HS-5 (cell line): ENCODE measurements at regions not wholly inside any gene's neighbourhood (a gene's known extent, or its start where the extent isn't known, plus 50 kb on each side); places are given as distances from the start of the nearest gene placed in this dataset.

Source experiments
- DNase-seq: peaks from one replicate; pipeline ENCODE4 v3.0.0-alpha.2; 2012; ENCODE audit warnings: low read depth

GRCh38 chr1:17904290-17904689 lies 149.2 kb downstream of the ACTL8 start:
- no peak for DNase-seq

DNA sequence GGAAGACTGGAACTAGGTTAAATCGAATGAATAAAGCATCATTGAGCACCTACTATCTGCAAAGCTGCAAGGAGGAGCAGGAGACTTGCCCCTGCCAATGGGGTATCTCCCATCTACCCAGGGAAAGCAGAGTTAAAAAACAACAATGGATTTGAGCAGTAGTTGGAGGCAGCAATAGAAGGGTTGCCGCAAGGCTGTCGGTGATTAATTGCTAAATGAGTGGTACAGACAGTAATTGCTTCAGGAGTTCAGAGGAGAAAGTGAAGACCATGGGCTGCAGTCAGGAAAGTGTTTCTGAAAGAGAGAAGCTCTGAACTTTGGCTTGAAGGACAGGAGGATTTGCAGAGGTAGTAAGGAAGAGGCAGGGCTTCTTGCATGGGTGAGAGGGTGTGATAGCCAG lies 152.9 kb downstream of the ACTL8 start:
- no peak for DNase-seq

DNA sequence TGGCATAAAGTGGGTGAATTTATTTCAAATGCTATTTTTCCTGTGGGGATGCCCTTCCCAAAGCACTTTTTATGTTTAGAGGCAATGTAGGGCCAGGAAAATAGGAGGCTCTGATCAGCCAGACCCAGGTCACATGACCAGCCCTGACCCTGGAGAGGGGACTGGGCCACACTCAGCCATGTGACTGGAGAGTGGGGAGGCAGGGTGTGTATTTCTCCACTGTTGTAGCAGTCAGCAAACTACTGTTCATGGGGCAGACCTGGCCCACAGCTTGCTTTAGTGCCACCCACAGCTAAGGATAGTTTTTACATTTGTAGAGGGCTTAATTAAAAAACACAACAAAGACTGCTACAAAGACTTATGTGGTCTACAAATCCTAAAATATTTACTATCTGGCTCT lies 153.8 kb downstream of the ACTL8 start:
- no peak for DNase-seq

- no peak for DNase-seq
These were observed 154.5 kb downstream of the ACTL8 start for GRCh38 chr1:17909634-17910033.

DNA sequence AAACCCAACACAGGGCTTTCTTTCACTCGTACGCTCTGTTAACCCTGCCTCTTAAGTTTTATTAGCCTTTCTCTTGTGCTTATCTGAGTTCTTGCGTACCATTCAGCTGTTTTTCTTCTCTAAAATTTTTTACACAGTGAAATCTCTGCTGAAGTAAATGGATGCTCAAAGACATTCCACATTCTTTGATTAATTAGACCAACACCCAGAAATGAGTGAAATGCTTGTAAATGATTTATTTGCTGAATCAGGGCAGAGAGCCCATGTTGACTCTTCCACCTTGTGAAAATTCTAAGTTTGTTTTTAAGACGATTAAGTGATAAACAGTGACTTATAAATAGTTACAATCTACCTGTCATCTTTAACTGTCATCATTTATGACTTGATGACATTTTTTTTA lies 156.7 kb downstream of the ACTL8 start:
- no peak for DNase-seq

GRCh38 chr1:17912491-17912890 lies 157.4 kb downstream of the ACTL8 start:
- no peak for DNase-seq

GRCh38 chr1:17913326-17914115 lies 158.4 kb downstream of the ACTL8 start:
- no peak for DNase-seq

GRCh38 chr1:17914131-17914530 lies 159.0 kb downstream of the ACTL8 start:
- no peak for DNase-seq

DNA sequence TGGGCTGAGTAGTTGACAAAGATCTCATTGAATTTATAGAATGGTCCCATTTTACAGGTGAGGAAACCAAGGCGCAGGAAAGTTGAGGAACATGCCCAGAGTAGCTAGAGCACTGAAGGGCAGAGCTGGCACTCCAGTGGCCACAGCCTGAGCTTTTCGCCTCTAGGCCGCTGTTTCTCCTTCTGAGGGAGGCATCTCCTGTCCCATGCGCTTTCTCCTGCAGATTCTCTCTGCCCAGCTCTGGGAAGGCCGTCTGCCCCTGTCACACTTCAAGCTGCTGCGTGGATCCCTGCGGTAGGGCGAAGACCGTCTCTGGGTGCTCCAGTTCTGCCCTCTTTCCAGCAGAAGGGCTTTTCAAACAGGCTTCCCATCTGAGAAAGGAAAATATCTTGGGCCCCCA lies 159.9 kb downstream of the ACTL8 start:
- DNase-seq, result no peak

GRCh38 chr1:17915511-17916197 lies 160.5 kb downstream of the ACTL8 start:
- no peak for DNase-seq

DNA sequence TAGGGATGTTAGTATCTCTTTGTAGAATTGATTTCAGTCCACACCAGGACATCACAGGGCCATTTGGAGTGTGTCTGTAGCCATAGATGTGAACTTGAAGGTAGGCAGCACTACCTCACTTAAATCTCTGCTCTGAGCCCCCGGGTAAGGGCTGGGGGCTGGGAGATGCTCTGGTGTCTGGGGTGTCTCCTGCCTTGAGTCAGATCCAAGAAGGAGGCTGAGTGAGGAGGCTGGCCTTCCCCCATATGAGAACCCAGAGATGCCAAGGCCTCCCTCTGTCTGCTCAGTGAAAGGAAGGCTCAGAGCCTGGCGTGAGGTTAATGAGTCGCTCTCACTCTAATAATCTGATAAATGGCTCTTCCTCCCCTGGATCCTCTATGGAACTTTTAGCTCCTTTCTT lies 161.6 kb downstream of the ACTL8 start:
- no peak for DNase-seq

DNA sequence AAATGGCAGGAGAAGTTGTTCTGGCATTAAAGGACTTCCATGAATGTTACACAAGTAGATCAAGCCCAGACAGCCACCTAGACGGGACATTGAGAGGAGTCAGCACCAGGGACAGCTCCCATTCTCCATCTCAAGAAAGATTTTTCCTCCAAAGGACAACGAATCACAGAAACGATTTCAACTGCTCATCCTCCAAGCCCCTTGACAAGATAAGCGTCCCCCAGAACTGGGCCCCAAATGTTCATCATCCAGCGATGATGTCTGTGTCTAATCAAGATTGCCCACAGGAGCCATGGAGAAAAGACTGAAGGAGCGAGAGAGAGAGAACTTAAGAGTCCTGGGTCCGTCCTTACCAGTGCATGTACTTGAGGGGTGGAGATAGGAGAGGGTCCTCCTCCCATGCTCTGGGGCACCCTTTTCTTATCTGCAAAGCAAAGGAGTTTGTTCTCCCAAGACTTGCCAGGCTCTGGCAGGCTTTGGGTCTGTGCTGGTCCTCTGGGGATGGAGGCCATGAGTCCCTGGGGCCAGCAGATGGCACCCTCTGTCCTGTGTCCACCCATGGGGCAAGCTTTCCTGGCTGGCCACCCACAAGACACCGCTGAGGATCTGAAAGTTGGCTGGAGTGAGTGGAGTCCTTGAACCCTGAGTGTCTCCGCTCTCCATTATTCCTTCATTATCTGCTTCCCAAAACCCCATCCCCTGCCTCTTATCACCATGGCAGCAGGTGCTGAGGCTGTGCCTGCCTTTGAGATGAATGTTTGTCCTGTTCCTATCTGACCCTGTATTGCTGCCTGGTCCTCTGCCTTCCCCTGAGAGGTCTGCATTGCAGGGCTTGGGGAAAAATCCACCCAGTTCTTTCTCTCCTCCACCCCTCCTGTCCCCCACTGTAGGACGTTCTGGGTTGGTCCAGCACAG lies 164.6 kb downstream of the ACTL8 start:
- DNase-seq, result no peak

DNA sequence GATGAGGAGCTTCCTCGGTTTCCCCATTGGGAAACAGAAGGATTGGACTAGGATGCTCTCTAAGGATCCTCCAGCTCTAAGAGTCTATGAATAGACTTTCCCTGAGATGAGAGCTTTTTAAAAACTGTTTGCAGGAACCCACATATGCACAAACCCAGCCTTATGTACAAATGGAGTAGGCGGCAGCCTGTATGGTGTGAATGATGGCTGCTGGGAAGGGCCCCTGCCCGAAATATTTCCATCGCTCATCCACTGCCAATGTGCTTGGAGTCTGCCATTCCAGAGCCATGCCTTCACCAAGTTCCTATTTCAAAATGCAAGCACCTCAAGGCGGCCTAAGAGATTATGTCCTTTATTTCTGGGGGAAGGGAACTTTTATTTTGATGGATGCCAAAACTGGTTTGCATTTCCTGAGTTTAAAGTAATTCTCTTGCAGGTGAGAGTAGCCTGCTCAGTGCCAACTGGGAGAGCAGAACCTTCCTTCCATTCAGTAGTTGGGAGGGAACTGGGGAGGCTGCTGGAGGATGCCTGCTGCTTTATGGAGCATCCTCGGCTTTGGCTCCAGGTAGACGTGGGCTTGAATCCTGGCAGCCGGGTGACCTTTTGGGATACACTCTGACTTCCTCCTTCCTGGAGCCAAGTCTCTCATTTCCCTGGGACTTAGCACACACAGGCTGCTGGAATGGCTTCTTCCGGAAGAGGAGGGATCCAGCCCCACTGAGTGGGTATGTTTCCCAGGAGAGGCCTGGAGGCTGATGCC lies 165.9 kb downstream of the ACTL8 start:
- DNase-seq, result no peak

DNA sequence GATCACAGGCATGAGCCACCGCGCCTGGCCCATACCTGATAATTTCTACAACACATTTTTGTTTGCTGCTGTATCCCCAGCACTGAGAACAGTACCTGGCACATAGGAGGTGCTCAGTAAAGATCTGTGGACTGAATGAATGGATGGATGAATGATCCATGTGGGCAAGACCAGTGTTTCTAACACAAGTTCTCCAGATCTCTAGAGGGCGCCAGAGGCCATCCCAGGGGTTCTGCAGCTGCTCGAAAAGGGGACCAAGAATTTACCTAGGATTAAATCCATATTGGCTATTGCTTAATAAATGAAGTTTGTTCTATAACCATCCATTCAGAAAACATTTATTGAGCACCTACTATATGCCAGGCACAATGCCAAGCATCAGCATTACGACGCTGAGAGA lies 167.7 kb downstream of the ACTL8 start:
- DNase-seq, result no peak

GRCh38 chr1:17923666-17924065 lies 168.5 kb downstream of the ACTL8 start:
- DNase-seq, result no peak

GRCh38 chr1:17924578-17924977 lies 169.4 kb downstream of the ACTL8 start:
- no peak for DNase-seq

DNA sequence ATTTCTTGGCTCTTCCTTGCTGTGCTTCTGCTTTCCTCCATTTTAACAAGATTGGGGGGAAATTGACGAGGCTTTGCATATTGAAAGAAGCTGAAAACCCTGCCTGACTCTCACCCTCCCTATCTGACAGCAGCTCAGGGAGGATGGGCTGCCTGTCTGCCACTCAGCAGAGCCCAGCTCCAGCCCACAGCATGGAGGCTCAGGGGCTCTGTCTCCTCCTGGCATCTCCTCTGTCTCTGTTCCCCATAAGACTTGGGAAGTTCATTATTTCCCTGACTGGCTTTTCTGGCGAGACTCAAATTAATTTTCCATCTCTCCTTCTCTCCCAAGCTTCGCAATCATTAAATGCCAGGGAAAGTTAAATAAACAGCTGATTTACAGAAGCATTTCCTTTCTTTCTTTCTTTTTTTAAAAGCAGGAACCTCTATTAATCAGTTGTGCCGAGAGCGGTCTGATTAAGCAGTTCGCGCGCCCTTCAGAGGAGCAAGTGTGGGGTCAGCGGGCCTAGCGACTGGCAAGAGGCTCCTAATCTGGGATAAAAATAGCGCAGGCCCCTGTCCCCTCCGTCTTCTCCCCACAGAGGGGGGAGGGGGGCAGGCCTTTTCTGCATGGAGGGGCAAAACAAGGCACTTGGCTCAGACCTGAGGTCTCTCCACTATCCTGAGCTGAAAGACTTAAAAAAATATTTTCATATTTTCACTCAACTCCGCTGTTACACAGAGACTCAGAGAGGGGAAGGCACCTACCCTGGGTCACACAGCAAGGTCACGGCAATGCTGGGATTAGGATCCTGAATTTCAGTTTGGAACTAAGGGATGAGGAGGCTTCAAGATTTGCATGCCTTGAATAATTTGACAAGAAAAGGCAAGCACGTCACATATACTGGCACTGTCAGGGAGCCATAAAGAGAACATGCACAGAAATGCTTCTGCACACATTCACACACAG lies 170.4 kb downstream of the ACTL8 start:
- no peak for DNase-seq

DNA sequence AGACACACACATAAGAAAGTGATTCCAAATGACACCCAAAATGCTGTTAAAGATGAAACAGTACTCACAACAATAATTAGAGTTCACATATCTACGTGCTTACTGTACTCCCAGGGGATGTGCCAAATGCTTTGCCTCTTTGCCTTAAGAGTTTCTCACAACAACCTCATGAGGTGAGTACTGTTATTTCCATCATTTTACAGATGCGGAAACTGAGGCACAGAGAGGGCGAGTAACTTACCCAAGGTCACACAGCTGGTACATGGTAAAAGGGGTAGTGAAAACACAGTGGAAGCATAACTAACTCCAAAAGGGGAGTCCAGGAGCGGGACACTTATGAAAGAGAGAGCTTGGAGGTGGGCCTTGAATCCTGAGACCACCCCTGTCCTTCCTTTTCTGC lies 171.8 kb downstream of the ACTL8 start:
- no peak for DNase-seq

DNA sequence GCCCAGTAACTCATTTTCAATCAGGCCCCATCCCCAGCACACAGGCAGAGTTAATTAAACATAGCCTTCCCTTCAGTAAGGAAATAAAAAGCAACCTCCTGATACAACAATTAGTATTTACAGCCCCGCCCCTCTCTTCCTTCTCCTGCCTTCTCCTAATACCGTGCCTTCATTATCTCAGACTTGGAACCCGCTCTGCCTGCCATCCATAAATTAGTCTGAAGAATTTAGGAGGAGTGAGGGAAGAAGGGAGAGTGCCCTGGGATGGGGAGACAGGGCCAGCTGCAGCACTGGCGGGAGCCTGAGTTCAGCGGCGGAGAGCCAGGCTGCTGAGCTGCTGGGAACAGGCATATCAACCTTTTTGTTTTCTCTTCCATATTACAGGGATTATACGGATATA lies 172.8 kb downstream of the ACTL8 start:
- no peak for DNase-seq

DNA sequence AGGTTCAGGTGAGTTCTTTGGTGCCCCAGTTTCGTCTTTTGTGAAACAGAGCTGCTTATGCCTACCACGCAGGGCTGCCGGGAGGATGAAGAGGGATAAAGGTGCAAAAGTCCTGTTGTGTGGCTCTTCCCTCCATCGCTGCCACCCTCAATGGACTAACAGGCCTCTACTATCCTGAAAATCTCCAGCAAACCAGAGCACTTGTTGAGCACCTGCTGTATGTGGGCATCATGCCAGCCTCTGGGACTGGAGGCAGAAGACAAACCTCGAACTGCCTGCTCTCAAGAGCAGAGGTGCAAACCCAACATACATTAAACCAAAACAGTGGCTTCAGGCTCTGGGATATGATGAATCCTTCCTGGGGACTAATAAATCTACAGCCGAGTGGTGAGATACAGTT lies 174.1 kb downstream of the ACTL8 start:
- DNase-seq, result no peak

GRCh38 chr1:17930635-17931034 lies 175.5 kb downstream of the ACTL8 start:
- DNase-seq, result no peak
